DMS53 treated with DMSO at 0.1 percent for 48 hours (cell line): ENCODE measurements at regions not wholly inside any gene's neighbourhood (a gene's known extent, or its start where the extent isn't known, plus 50 kb on each side); places are given as distances from the start of the nearest gene placed in this dataset.

Experiments
- DNase-seq: peaks from one replicate; lab custom pipeline; 2025; ENCODE audit not compliant: unreplicated experiment; lab: John Stamatoyannopoulos, UW

- no peak for DNase-seq
Measured at GRCh38 chr10:58995058-58995596, 181.3 kb upstream of the PHYHIPL start.

DNA sequence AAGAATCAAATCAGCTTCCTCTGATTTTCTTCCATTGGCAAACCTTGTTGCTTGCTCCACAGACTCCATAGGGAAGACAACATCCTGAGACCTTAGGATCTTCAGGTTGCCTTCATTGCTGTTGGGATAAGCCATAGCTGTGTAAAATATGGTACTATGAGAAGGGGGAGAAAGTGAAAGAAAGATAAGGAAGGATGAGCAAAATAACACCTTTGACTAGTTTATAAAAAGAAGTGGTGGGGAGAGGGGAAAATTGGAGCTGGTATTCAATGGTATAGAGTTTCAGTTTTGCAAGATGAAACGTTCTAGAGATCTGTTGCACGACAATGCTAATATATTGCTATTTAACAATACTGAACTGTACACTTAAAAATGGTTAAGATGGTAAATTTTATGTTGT is 180.4 kb upstream of the PHYHIPL start:
- no peak for DNase-seq

GRCh38 chr10:58996866-58997265 is 179.6 kb upstream of the PHYHIPL start:
- no peak for DNase-seq

DNA sequence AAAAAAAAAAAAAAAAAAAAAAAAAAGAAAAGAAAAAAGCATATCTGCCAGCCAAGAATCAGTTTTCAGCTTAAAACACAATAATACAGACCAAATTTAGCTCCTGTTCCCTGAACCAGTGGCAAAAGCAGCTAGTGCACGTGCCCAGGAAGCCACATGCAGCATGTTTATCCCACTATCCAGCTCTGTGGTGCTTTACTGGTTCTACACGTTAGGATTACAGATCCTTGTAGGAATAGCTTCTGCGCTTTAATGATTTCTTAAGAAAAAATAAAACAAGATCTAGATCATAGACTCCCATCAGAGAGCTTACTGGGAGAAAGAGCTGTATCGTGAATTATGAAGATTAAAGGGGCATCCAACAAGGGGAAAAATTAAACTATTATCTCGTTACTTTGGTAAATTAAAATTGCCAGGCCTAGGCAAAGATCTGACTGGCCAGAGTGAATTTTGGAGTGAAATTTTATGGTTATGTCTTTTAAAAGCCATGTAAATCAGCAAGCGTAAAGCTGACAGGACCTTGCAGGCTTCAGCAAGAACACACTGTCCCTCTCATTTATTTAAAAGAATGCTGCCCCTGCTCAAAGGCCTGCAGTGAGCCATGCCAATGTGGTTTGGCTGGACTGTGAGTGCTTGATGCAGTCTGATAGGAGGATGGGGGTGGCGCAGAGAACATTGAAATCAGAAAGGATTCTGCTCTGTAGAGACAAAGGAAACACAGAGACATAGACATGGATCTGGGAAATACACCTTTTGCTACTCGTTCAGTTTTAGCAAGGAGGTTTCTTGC is 177.3 kb upstream of the PHYHIPL start:
- no peak for DNase-seq

DNA sequence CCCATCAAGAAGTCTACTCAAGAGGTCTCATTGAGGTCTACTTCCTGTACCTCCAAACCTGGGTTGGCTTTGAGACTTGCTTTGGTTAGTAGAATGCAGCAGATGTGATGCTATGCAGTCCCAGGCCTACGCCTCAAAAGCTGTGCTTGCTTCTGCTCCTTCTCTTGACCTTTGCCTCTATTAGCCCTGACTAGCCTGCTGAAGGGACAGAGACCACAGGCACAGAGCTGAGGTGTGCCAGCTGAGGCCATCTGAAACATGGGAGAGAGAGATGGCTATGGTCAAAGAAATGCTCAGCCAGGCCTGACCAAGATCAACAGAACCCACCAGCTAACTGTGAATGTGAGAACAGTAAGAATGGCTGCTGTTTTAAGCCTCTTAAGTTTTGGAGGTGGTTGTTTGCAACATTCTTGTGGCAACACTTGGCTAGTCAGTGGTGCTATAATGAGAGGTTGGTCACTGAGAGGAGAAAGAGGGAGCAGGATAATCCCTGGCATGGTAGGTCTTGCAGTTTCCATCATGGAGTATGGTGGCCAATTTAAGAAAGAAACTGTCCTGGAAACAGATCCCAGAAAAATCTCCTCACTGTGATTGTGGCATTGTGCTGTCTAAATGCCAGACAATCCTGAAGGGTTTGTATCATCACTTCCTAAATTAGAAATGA is 176.1 kb upstream of the PHYHIPL start:
- no peak for DNase-seq

GRCh38 chr10:59002011-59002410 is 174.4 kb upstream of the PHYHIPL start:
- DNase-seq = peak; percentile 11

DNA sequence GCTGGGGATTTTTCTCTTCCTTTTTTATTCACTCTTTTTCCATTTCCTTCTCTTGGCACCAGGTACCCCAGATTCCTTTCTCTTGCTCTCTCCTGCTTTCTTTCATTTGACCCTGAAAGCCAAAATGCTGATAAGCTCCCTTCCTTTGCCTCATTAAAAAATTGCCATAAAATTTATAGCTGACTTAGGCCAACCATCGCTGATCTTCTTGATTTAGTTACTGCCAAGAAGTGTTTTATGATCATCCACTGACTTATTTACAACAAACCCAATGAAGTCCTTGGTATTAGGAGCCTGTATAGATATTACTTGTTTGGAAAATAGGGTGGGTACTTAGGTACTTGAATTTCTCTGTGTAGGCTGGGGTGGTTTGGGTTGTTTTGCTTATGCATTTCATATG is 173.2 kb upstream of the PHYHIPL start:
- DNase-seq = no peak

- no peak for DNase-seq
Measured at GRCh38 chr10:59004392-59004791, 172.1 kb upstream of the PHYHIPL start.

DNA sequence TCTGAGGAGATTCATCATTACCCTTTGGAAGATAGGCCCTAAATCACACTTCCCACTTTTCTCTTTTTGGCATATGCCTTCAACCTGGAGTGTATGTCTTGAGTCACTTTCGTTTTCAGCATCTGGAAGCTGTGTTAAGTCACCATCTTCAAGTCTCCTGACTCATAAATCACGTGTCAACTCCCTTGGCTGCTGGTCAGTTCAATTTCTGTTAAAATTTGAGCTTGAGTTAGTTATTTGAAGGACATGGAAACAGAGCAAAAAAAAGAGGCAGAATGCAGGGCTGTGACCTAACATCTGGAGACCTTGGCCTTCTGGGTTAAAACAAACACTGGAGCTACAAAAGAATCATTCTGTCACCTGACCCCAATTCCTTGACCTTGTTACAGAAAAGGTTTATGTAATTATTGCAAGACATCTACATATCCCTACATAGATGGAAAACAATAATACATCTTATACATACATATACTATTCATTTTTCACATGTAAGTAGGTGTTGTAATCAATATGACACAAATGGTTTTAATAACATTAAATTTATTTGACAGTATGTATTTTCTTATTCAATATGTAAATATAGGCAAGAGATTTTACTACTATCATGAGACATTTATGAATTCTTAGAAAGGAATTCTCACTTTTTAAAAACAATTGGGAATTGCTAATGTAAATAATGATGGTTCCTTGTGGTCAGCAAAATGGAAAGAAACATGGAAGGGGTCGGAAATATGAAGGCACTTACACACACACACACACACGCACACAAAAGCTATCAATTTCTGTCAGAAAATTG is 169.7 kb upstream of the PHYHIPL start:
- DNase-seq = no peak

GRCh38 chr10:59007307-59008025 is 169.0 kb upstream of the PHYHIPL start:
- peak; percentile 82 for DNase-seq

- no peak for DNase-seq
Measured at GRCh38 chr10:59008452-59008851, 168.0 kb upstream of the PHYHIPL start.

DNA sequence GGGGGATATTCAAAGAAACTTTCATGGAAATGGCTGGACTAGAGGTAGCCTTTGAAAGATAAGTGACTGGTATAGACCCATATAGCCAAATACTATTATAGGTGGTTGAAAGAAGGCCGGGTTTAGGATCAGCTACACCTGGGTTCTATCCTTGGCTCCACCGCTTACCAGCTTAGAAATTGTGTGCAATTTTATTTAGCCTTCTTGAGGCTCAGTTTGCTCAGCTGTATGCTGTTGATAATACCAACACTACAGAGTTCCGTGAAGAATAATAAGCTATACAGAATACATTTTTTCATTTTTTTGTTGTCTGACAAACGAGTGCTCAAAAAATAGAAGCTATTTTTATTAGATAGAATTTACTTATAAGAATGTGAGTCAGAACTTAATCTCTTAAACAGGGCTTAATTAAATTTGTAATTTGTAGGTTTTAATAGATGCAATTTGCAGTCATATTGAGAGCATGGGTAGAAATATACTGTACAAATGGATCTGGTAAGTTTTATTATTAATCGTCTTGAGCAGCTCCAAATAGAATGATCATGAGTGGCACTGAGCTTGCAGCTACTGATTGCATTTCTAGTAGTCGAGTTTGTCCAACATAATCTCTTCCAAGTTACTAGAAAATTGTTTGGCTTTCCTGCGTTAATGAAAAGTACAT is 164.3 kb upstream of the PHYHIPL start:
- DNase-seq = no peak

GRCh38 chr10:59012839-59013238 is 163.6 kb upstream of the PHYHIPL start:
- no peak for DNase-seq

DNA sequence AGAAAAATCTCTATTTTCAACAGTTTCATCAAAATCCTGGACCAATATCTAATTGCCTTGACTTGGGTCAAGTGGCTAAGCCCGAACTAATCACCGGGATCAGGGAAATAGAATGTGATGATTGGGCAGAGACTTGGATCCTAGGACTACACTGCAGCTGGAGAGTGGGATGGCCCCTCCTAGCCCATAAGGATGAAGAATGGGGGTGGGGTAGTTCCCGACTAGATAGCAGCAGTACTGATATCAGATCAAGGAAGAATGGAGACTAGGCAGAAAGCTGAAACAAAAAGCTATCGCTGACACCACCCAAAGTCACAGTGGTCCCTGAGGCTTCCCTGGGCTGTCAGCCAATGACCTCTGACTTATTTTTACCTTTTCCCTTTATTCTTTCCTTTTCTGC is 160.4 kb upstream of the PHYHIPL start:
- DNase-seq = no peak

DNA sequence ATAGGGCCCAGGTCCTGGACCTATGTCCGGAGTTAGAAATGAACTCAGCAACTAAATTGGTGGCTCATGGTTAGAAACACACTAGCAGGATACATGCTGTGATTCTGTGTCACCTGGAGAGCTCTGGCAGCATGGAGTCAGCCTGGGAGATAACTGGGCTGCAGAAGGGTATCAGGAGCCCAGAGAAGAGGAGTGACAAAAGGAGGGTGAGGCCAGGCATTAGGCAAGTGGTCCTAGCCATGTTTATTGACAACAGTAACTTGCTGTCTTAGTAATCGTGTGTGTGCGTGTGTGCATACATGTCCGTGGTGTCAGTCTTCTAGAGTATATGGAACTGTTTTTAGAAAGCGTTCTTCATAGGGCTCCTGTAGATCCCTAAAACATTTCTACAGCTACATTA is 157.5 kb upstream of the PHYHIPL start:
- DNase-seq = no peak

DNA sequence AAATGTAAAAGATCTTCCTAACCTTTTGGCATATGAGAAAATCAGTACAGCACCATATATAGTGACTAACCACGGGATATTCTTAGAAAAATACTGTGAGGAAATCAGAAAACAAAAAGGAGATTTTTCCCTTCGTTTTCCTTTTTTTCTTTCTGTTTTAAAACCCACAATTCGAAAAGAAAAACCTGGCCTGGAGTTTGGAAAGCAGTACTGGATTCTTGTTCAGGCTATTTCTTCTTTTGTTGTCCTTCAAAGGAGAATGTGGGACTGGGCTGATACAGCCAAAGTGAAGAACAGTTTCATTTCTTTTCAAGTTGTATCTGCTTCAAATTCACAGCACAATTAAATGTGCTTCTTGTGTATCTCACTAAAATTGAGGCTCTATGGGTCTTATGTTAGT is 156.8 kb upstream of the PHYHIPL start:
- no peak for DNase-seq

GRCh38 chr10:59020502-59020901 is 155.9 kb upstream of the PHYHIPL start:
- DNase-seq = no peak

DNA sequence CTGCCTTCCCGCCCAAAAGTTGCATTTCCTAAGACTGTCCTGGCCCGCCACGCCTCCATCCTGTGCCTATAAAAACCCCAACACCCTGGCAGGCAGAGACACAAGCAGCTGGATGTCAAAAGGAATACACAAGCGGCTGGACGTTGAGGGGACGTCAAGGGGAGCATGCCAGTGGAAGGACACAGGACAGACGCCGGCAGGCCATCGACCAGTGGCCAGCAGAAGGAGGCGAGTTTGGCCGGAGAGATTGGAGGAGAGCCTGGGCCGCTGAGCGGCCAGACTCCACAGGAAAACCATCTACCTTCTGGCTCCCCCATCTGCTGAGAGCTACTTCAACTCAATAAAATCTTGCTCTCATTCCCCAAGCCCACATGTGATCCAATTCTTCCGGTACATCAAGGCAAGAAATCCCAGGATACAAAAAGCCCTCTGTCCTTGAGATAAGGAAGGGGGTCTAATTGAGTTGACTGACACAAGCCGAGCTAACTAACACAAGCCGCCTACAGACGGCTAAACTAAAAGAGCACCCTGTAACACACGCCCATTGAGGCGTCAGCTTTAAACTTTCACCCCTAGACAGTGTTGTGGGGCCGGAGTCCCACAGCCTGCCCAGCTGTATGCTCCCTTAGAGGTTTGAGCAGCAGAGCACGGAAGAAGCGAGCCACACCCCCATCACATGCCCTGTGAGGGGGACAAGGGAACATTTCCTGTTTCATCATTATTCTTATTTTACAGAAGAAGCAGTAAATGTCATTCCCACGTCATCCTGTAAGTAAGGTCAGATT is 150.3 kb upstream of the PHYHIPL start:
- DNase-seq = no peak

DNA sequence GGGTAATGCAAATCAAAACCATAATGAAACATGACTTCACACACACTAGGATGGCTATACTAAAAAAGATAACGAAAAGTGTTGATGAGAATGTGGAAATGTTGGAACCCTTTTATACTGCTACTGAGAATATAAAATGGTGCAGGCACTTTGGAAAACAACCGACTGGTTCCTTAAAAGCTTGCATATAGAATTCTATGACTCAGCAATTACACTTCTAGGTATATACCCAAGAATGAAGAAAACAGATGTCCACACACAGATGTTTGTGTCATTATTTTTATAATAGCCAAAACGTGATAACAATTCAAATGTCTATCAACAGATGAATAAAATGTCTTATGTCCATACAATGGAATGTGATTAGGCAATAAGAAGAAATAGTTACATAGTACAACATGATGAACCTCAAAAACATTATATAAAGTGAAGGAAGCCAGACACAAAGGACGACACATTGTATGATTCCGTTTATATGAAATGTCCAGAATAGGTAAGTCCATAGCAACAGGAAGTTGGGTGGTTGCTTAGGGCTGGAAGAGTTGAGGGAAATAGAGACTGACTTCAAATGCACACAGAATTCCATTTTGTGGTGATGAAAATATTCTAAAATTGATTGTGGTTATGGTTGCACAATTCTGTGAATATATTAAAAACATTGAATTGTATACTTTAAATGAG is 148.3 kb upstream of the PHYHIPL start:
- DNase-seq = no peak
